ENCODE measurements at regions not wholly inside any gene's neighbourhood (a gene's known extent, or its start where the extent isn't known, plus 50 kb on each side); places are given as distances from the start of the nearest gene placed in this dataset.

DNA sequence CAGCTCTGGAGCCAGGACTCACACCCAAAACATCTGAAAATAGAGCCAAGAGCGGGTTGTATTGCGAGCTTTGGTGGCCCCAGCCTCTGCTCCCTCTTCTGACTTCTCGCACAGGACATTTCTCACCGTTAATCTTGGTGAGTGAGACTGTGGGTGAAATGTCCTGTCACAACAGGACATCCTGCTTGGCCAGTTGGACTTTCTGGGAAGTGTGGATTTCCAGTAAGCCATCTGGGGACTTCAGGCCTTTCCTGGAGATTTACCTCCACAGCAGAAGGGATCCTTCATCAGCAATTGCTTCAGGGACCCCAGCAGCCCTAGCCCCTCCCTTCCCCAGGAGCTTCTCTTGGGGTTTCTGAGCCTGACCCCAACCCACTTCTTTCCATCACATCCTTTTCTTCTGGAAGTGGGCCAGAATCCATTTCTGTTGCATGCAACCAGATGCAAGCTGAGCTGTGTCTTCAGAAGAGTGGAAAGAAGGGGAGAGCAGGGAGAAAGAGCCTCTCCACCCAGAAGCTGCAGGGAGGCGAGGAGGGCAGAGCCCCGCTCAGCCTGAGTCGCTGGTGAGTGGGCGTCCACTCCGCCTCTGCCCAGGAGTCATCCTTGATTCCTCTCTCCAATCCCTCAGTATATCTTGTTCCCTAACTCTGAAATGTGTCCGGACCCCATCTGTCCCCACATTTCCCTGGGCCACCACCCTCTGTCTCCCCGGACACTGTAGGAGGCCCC is 50.3 kb upstream of the GADD45G start:
- Histone ChIP-seq H3K27me3 (no peaks in the 10 kb centered on the region), H3K36me3 (no peaks in the 10 kb centered on the region), H3K27ac (no peak overlapping the region), H3K9me3 (no peaks in the 10 kb centered on the region), H3K4me3 (no peak overlapping the region), H3K4me1 (peaks cover 0 to 7% (median under 1%) of the 10 kb centered on the region in 4 donors)
- 67% methylated on average over 6 of the region's 11 CpGs for WGBS (ENCODE audit: insufficient coverage, low coverage, low lambda C conversion rate, missing lambda C conversion rate)
- intact Hi-C loops (cut with DNase I) = no loop called here
- peak in 1 of 3 donors; percentile 40 for DNase-seq
- no peak for TF ChIP-seq POLR2A (IDR thresholded peaks at IDR 0.05)
- no peak for ATAC-seq

DNA sequence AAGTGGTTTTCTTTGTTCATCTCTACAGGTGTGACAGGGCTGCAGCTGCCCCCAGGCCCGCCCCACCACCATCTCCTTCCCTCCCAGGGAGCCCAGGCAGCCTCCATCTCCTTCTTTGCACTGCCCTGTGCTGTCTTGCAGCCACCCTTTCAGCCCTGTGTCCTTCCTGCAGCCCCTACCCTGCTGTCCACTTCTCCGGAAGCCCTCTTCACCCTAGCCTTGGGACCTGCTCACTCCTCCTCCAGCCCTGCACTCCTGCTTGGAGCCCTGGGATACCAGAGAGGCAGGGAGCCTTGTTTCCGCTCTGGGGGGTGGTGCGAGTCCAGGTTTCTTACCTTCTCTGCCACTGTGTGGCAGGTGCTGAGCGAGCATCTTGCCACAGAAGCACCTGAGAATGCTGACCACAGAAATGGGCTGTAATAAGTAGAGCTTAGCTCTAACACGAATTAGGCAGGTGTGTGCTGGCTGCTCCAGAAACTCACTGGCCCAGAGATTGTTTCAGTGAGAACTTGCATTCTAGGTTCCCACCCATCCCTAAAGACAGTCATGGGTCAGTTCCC is 51.3 kb upstream of the GADD45G start:
- intact Hi-C loops (cut with DNase I) = no loop called here
- no peak overlapping the region for H3K27ac ChIP-seq
- no peaks in the 10 kb centered on the region for H3K27me3 ChIP-seq
- no peak overlapping the region for H3K4me3 ChIP-seq
- H3K36me3 ChIP-seq = no peaks in the 10 kb centered on the region
- DNase-seq (peak in 2 of 3 donors; percentile 32 to 36), ATAC-seq (no peak)
- peaks cover 0 to 7% (median under 1%) of the 10 kb centered on the region in 4 donors for H3K4me1 ChIP-seq
- H3K9me3 ChIP-seq = no peaks in the 10 kb centered on the region
- TF ChIP-seq, protein P1, sequence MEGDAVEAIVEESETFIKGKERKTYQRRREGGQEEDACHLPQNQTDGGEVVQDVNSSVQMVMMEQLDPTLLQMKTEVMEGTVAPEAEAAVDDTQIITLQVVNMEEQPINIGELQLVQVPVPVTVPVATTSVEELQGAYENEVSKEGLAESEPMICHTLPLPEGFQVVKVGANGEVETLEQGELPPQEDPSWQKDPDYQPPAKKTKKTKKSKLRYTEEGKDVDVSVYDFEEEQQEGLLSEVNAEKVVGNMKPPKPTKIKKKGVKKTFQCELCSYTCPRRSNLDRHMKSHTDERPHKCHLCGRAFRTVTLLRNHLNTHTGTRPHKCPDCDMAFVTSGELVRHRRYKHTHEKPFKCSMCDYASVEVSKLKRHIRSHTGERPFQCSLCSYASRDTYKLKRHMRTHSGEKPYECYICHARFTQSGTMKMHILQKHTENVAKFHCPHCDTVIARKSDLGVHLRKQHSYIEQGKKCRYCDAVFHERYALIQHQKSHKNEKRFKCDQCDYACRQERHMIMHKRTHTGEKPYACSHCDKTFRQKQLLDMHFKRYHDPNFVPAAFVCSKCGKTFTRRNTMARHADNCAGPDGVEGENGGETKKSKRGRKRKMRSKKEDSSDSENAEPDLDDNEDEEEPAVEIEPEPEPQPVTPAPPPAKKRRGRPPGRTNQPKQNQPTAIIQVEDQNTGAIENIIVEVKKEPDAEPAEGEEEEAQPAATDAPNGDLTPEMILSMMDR (IDR thresholded peaks at IDR 0.05) = no peak
- no peak for TF ChIP-seq POLR2A (IDR thresholded peaks at IDR 0.05)
- WGBS (ENCODE audit: insufficient coverage, low coverage, low lambda C conversion rate, missing lambda C conversion rate) = 98% methylated on average over 4 of the region's 6 CpGs

DNA sequence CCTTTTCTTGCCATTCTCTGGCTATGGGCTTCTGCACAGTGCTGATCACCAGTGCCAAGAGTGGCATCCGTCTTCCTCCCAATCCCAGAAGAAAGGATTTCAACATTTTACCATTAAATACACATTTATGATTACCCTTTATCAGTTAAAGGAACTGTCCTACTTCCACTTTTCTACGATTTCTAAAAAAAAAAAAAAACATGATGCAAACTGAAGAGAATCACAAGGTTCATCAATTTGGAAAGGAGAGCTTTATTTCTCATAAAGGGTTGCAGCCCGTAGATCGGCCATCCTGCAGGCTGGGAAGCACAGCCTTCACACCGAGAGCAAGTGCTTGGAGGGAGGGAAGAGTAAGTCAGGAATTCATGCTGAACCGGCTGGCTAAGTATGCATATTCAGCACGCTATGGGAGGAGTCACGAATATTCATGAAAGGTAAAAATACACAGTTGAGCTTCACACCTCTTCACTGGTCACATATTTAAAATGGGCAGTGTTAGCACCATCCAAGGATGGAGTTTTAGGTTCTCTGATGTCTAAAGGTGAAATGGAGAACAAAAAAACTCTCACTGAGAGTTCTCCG is 52.5 kb upstream of the SEMA4D start:
- Histone ChIP-seq H3K27me3 (no peaks in the 10 kb centered on the region), H3K4me1 (no peaks in the 10 kb centered on the region), H3K27ac (no peak overlapping the region), H3K4me3 (no peak overlapping the region), H3K9me3 (no peaks in the 10 kb centered on the region), H3K36me3 (no peaks in the 10 kb centered on the region)
- DNase-seq (peak in 1 of 3 donors; percentile 34), ATAC-seq (no peak)
- no peak for TF ChIP-seq POLR2A (IDR thresholded peaks at IDR 0.05)
- TF ChIP-seq, protein P1 (IDR thresholded peaks at IDR 0.05) = no peak
- 47% methylated on average over 9 of the region's 9 CpGs for WGBS (ENCODE audit: insufficient coverage, low coverage, low lambda C conversion rate, missing lambda C conversion rate)
- intact Hi-C loops (cut with DNase I) = no loop called here

DNA sequence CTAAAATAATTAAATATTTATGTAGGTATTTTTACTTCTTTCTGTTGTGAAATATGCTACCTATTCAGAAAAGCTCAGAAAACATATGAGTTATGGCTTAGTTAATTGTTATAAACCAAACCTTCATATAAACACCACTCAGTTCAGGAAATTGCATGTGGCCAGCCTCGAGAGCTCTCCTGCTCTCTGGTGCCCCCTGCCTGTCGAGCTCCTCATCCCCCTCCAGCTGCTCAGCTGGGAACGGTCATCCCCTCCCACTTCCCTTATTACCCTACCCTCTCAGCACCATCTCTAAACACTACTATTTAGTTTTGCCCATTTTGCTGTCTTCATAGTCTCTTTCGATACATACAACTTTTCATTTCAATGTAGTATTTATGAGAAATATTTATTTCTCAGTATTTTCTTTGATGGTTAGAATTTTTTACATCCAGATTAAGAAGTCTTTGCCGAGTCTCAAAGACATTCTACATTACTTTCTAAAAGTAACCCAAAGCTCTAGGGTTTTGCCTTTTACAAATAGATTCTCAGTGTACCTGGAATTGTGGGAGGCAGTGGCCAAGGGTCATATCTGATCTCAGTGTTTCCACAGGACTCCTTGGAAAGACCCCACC is 51.2 kb upstream of the SEMA4D start:
- Histone ChIP-seq H3K4me3 (no peak overlapping the region), H3K9me3 (no peaks in the 10 kb centered on the region), H3K4me1 (no peaks in the 10 kb centered on the region), H3K27ac (no peak overlapping the region), H3K36me3 (no peaks in the 10 kb centered on the region), H3K27me3 (no peaks in the 10 kb centered on the region)
- intact Hi-C loops (cut with DNase I) = loop anchor here in 1 of 2 donors (10.0 kb wide), 1 partner anchor 224 kb away; no protein-coding TSS in a partner anchor
- 18% methylated on average over 5 of the region's 5 CpGs for WGBS (ENCODE audit: insufficient coverage, low coverage, low lambda C conversion rate, missing lambda C conversion rate)
- ATAC-seq (peak; percentile 98 to 100 (median 100)), DNase-seq (peak; percentile 82 to 84 (median 83))
- TF ChIP-seq POLR2A (IDR thresholded peaks at IDR 0.05) = no peak
- TF ChIP-seq, protein P1 (IDR thresholded peaks at IDR 0.05) = peak; percentile 85 to 99 (median 98)

All from right lobe of liver (tissue), 6 donors.